Peyer's patch (tissue), 4 donors: ENCODE measurements at regions not wholly inside any gene's neighbourhood (a gene's known extent, or its start where the extent isn't known, plus 50 kb on each side); places are given as distances from the start of the nearest gene placed in this dataset.

ENCODE experiments used
- CTCF ChIP-seq, 6 experiments: fragments of 450-650 bp in 4 of 6; fragments of 200-600 bp in 2 of 6; sonication (generic) in 1 of 6; IDR thresholded peaks; one replicate each; pipeline ENCODE4 v1.5.1; 2017 to 2019; ENCODE audit warnings: antibody characterized with exemption in 6 of 6, mild to moderate bottlenecking in 3 of 6, moderate library complexity in 1 of 6
- POLR2A ChIP-seq, 2 donors: fragments of 450-650 bp; IDR thresholded peaks; one replicate each; pipeline ENCODE4 v1.5.1; 2017; ENCODE audit warnings: antibody characterized with exemption in 2 of 2, mild to moderate bottlenecking in 2 of 2, moderate library complexity in 2 of 2

GRCh38 chr13:44735806-44736205, 159.7 kb upstream of the TSC22D1 start:
- TF ChIP-seq CTCF (IDR thresholded peaks at IDR 0.05) = no peak
- no peak for TF ChIP-seq POLR2A (IDR thresholded peaks at IDR 0.05)
